ENCODE measurements at regions not wholly inside any gene's neighbourhood (a gene's known extent, or its start where the extent isn't known, plus 50 kb on each side); places are given as distances from the start of the nearest gene placed in this dataset.

DNA sequence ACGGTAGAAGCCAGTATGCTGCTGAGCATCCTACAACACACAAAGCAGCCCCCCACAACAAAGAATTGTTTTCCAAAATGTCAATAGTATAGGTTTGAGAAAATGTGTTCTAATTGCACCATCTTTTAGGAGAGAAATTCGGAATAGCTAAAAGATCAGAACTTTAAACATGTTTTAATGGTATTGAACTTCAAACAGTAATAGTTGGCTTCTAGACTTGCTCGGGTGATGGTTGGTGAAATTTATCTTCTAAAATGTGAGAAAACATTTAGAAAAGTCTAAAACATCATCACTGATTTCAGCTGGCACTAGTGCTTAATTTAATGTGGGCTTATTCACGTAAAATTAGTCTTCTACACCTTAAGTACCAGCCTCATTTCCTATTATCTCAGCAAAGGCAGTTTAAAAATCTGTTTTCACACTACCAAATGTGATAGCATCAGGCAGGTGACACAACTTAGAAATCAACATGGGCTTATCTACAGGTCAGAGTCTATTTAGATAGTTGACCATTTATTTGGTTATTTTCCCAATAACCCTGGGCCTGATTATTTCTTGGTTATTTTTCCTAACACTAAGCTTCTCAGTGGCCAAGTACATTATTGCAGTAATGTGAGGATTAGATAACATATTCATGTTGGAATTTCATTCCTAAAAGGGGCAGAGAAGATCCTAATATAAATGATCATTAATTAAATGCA is 399.3 kb upstream of the PKN2 start:
- H3K4me1 Mint-ChIP-seq = no peaks in the 10 kb centered on the region
- no peaks in the 10 kb centered on the region for H3K36me3 Mint-ChIP-seq (ENCODE audit: low read depth)
- H3K9me3 Mint-ChIP-seq = peaks cover 9% of the 10 kb centered on the region
- H3K27me3 Mint-ChIP-seq (ENCODE audit: low read depth) = no peaks in the 10 kb centered on the region
- TF ChIP-seq, protein P1, sequence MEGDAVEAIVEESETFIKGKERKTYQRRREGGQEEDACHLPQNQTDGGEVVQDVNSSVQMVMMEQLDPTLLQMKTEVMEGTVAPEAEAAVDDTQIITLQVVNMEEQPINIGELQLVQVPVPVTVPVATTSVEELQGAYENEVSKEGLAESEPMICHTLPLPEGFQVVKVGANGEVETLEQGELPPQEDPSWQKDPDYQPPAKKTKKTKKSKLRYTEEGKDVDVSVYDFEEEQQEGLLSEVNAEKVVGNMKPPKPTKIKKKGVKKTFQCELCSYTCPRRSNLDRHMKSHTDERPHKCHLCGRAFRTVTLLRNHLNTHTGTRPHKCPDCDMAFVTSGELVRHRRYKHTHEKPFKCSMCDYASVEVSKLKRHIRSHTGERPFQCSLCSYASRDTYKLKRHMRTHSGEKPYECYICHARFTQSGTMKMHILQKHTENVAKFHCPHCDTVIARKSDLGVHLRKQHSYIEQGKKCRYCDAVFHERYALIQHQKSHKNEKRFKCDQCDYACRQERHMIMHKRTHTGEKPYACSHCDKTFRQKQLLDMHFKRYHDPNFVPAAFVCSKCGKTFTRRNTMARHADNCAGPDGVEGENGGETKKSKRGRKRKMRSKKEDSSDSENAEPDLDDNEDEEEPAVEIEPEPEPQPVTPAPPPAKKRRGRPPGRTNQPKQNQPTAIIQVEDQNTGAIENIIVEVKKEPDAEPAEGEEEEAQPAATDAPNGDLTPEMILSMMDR (conservative IDR thresholded peaks at IDR 0.05) = no peak
- no peak overlapping the region for H3K27ac Mint-ChIP-seq (ENCODE audit: unreplicated experiment)
- H3K4me3 Mint-ChIP-seq = no peak overlapping the region
- no peak for DNase-seq (ENCODE audit: low read depth, low spot score)

DNA sequence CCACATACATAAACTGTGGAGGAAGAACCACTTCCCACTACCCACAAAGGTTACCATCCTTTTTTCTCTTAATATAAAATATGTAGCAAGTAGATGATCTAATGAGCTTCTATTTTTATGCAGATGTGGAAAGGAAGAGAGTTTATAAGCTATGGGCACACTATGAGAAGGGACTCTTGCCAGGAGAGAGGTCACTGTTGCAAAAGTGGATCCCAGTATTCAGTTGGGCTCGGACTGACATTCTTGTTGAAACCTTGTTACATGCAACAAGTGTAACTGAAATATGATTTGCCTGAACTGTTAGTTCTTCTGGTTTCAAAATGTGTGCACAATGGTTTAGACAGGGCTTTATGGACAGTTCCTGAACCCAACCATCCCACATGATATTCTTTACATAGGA is 397.4 kb upstream of the PKN2 start:
- Mint-ChIP-seq H3K9me3 (peaks cover 5% of the 10 kb centered on the region), H3K36me3 (ENCODE audit: low read depth) (no peaks in the 10 kb centered on the region), H3K27ac (ENCODE audit: unreplicated experiment) (no peak overlapping the region), H3K27me3 (ENCODE audit: low read depth) (no peaks in the 10 kb centered on the region), H3K4me1 (no peaks in the 10 kb centered on the region), H3K4me3 (no peak overlapping the region)
- no peak for DNase-seq (ENCODE audit: low read depth, low spot score)
- TF ChIP-seq, protein P1 (conservative IDR thresholded peaks at IDR 0.05) = no peak

DNA sequence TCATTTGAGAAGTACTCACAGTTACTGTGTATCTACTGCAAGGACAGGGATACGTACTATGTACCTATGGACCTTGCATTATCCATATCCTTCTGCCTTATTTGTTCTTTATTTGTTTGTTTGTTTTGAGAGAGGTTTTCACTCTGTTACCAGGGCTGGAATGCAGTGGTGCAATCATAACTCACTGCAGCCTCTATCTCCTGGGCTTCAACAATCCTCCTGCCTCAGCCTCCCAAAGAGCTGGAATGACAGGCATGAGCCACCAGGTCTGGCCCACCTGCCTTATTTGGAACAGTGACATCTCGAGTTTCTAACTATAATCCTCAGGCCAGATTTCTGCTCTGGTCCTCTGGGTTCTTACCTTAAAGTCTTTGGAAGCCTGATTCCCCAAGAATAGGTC is 395.5 kb upstream of the PKN2 start:
- no peaks in the 10 kb centered on the region for H3K27me3 Mint-ChIP-seq (ENCODE audit: low read depth)
- H3K27ac Mint-ChIP-seq (ENCODE audit: unreplicated experiment) = no peak overlapping the region
- peaks cover 4% of the 10 kb centered on the region for H3K9me3 Mint-ChIP-seq
- no peak overlapping the region for H3K4me3 Mint-ChIP-seq
- no peak for DNase-seq (ENCODE audit: low read depth, low spot score)
- H3K4me1 Mint-ChIP-seq = peaks cover 8% of the 10 kb centered on the region
- TF ChIP-seq, protein P1 (conservative IDR thresholded peaks at IDR 0.05) = no peak
- H3K36me3 Mint-ChIP-seq (ENCODE audit: low read depth) = no peaks in the 10 kb centered on the region

DNA sequence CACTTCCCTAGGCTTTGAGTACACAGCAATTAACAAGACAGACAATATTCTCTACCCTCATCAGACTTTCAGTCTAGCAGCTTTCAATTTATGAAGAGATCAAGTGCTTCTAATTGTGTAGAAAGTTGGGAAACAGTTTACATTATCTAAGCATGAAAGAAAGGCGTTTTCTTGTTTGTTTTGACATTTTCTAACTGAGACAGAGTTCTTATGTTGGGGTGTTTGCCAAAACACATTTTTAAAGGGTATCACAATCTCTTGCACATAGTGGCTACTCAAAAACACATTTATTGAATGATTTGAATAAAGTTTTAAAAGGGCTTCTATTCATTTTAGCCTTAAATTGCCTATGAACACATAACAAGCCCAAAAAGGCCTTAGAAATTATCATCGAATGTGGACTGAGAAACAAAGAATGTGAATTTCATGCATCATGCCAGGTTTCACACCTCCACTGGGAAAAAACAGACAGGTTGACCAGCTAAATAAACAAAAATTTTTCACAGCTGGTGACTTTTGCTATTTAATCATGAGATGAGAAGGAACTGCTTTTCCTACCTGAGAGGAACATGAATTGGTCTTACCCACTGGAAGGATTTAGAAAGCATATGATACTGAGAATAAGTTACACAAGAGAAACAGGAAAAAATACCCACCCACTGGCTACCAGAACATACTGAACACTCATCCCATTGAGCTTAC is 394.5 kb upstream of the PKN2 start:
- peaks cover 2% of the 10 kb centered on the region for H3K9me3 Mint-ChIP-seq
- no peak for DNase-seq (ENCODE audit: low read depth, low spot score)
- peaks cover 8% of the 10 kb centered on the region for H3K4me1 Mint-ChIP-seq
- TF ChIP-seq, protein P1 (conservative IDR thresholded peaks at IDR 0.05) = no peak
- H3K27ac Mint-ChIP-seq (ENCODE audit: unreplicated experiment) = no peak overlapping the region
- no peaks in the 10 kb centered on the region for H3K27me3 Mint-ChIP-seq (ENCODE audit: low read depth)
- H3K4me3 Mint-ChIP-seq = no peak overlapping the region
- no peaks in the 10 kb centered on the region for H3K36me3 Mint-ChIP-seq (ENCODE audit: low read depth)

DNA sequence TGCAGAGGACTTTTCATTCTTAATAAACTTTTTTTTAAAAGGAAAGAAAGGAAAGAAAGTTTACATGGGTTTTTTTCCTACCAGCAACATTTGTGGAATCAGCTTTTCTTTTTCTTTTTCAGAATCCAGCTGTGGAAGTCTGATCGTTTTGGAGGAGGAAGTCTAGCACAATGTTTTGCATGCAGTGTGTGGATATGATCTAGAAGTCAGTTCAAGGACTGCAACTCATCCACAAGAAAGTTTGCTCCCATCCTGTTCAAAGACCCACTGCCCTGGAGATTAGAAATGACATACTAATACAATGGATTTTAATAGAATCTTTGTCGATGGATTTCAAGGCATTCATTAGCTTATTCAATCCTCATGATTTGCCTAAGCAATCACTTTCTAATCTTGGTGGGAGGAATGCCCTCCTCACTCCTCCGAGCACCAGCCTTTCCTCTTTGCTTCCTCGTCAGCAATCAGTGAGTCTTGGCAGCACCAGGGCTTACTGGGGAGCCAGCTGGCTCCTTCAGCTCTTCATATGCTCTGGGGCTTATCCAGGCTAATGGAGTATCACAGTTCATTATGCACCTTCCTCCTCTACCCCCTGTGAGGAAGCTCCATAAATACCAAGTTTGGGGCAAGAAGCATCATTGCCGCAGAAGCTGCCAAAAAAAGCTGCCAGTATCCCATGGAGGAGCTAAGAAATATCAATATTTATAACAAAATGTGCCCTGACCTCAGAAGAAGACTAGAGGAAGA is 392.3 kb upstream of the PKN2 start:
- Mint-ChIP-seq H3K36me3 (ENCODE audit: low read depth) (no peaks in the 10 kb centered on the region), H3K4me3 (no peak overlapping the region), H3K27ac (ENCODE audit: unreplicated experiment) (no peak overlapping the region), H3K27me3 (ENCODE audit: low read depth) (no peaks in the 10 kb centered on the region), H3K4me1 (peaks cover 21% of the 10 kb centered on the region), H3K9me3 (peaks cover 2% of the 10 kb centered on the region)
- TF ChIP-seq, protein P1 (conservative IDR thresholded peaks at IDR 0.05) = no peak
- DNase-seq (ENCODE audit: low read depth, low spot score) = no peak
